GM19455 (cell line): ENCODE measurements at regions not wholly inside any gene's neighbourhood (a gene's known extent, or its start where the extent isn't known, plus 50 kb on each side); places are given as distances from the start of the nearest gene placed in this dataset.

Experiments used
- ATAC-seq: cut with Tn5 transposase; IDR thresholded peaks from one replicate; pipeline ENCODE4 v1.9.1; 2021; ENCODE audit not compliant: unreplicated experiment

- ATAC-seq = no peak
Observed at GRCh38 chr7:110322796-110323195, 768.1 kb upstream of the LRRN3 start.

GRCh38 chr7:110326966-110327365, 764.0 kb upstream of the LRRN3 start:
- ATAC-seq = no peak

GRCh38 chr7:110336423-110336822, 754.5 kb upstream of the LRRN3 start:
- no peak for ATAC-seq

GRCh38 chr7:110337646-110338045, 753.3 kb upstream of the LRRN3 start:
- ATAC-seq = no peak

GRCh38 chr7:110347081-110347480, 743.8 kb upstream of the LRRN3 start:
- ATAC-seq = no peak

- no peak for ATAC-seq
Observed at GRCh38 chr7:110356438-110356837, 734.5 kb upstream of the LRRN3 start.

GRCh38 chr7:110358028-110358427, 732.9 kb upstream of the LRRN3 start:
- ATAC-seq = no peak

- no peak for ATAC-seq
Observed at GRCh38 chr7:110371709-110372108, 719.2 kb upstream of the LRRN3 start.

GRCh38 chr7:110372685-110373084, 718.2 kb upstream of the LRRN3 start:
- ATAC-seq = no peak

GRCh38 chr7:110373416-110373815, 717.5 kb upstream of the LRRN3 start:
- ATAC-seq = no peak

GRCh38 chr7:110373859-110374258, 717.1 kb upstream of the LRRN3 start:
- ATAC-seq = no peak

- ATAC-seq = no peak
Observed at GRCh38 chr7:110375068-110375467, 715.9 kb upstream of the LRRN3 start.

GRCh38 chr7:110382736-110383135, 708.2 kb upstream of the LRRN3 start:
- ATAC-seq = no peak

- no peak for ATAC-seq
Observed at GRCh38 chr7:110386006-110386405, 704.9 kb upstream of the LRRN3 start.

- ATAC-seq = no peak
Observed at GRCh38 chr7:110386913-110387312, 704.0 kb upstream of the LRRN3 start.

- no peak for ATAC-seq
Observed at GRCh38 chr7:110387689-110388088, 703.2 kb upstream of the LRRN3 start.

- ATAC-seq = no peak
Observed at GRCh38 chr7:110388457-110388856, 702.5 kb upstream of the LRRN3 start.

GRCh38 chr7:110396021-110396420, 694.9 kb upstream of the LRRN3 start:
- ATAC-seq = no peak

- ATAC-seq = no peak
Observed at GRCh38 chr7:110397927-110398660, 692.8 kb upstream of the LRRN3 start.

- no peak for ATAC-seq
Observed at GRCh38 chr7:110399421-110399820, 691.5 kb upstream of the LRRN3 start.

- no peak for ATAC-seq
Observed at GRCh38 chr7:110400411-110400810, 690.5 kb upstream of the LRRN3 start.

- ATAC-seq = no peak
Observed at GRCh38 chr7:110407242-110407641, 683.7 kb upstream of the LRRN3 start.

GRCh38 chr7:110407706-110408105, 683.2 kb upstream of the LRRN3 start:
- ATAC-seq = no peak
